Transverse colon (tissue), 4 donors: ENCODE measurements at regions not wholly inside any gene's neighbourhood (a gene's known extent, or its start where the extent isn't known, plus 50 kb on each side); places are given as distances from the start of the nearest gene placed in this dataset.

Experiments used
- DNase-seq: peaks from one replicate; pipeline ENCODE4 v3.0.0-alpha.2; 2019
- H3K27ac ChIP-seq, 4 donors: fragments of 200-600 bp; sonication (generic); 2 replicates each; pipeline ENCODE4 v1.5.1; 2016 to 2018; ENCODE audit warnings: inconsistent platforms in 4 of 4
- H3K27me3 ChIP-seq: fragments of 200-600 bp; sonication (generic); 2 replicates; pipeline ENCODE4 v1.5.1; 2017; ENCODE audit warnings: inconsistent platforms
- H3K36me3 ChIP-seq, 4 donors: fragments of 200-600 bp; sonication (generic); 2 replicates each; pipeline ENCODE4 v1.5.1; 2017 to 2019; ENCODE audit warnings: inconsistent platforms in 4 of 4
- H3K4me1 ChIP-seq, 4 donors: fragments of 200-600 bp; sonication (generic); 2 replicates each; pipeline ENCODE4 v1.5.1; 2017 to 2020; ENCODE audit warnings: inconsistent platforms in 4 of 4
- H3K4me3 ChIP-seq, 4 donors: fragments of 200-600 bp; sonication (generic); 1 replicate in 1 of 4; 2 replicates in 3 of 4; pipeline versions ENCODE4 v1.5.1 to v1.6.1; 2017 to 2019; ENCODE audit warnings: inconsistent platforms in 4 of 4
- H3K9me3 ChIP-seq, 2 donors: fragments of 200-600 bp; sonication (generic); 2 replicates each; pipeline ENCODE4 v1.5.1; 2017 to 2019; ENCODE audit warnings: inconsistent platforms in 2 of 2
- EP300 ChIP-seq: sonication (generic); formaldehyde crosslinking; IDR thresholded peaks from one replicate; pipeline ENCODE4 v1.6.1; 2017; ENCODE audit warnings: antibody characterized with exemption, low read depth
- POLR2A ChIP-seq: fragments of 450-650 bp; IDR thresholded peaks from one replicate; pipeline ENCODE4 v1.6.1; 2016; ENCODE audit warnings: antibody characterized with exemption, mild to moderate bottlenecking, moderate library complexity
- POLR2AphosphoS5 ChIP-seq, 3 donors: sonication (generic); formaldehyde crosslinking; IDR thresholded peaks; one replicate each; pipeline ENCODE4 v1.6.1; 2016; ENCODE audit warnings: antibody characterized with exemption in 3 of 3
- WGBS, 2 donors: methylation state at CpG; one replicate each; pipeline ENCODE4 v1.1.5; 2018; ENCODE audit warnings: low coverage in 1 of 2; 5-methylcytosine and 5-hydroxymethylcytosine counted together
- in situ Hi-C, 4 donors: fragments of 200-750 bp; cut with MboI; loops; one replicate each; pipeline versions ENCODE4 v1.15.0 to v1.15.1; 2017; ENCODE audit warnings: low sequenced_read_pairs in 3 of 4, low pct_ligation_motif_present in 1 of 4, low pct_unique_long_range_greater_than_20kb in 1 of 4
- intact Hi-C: fragments of 100-400 bp; cut with DNase I; formaldehyde crosslinking; loops from one replicate; pipeline ENCODE4 v1.15.1; 2023; ENCODE audit warnings: low total_unique reads
- TF ChIP-seq, protein P1 (sequence below), 5 experiments: fragments of 200-600 bp in 3 of 5; fragments of 450-650 bp in 2 of 5; sonication (generic) in 3 of 5; IDR thresholded peaks; 1 replicate in 2 of 5; 2 replicates in 3 of 5; pipeline ENCODE4 v1.5.1; 2016 to 2017; ENCODE audit warnings: antibody characterized with exemption in 5 of 5, inconsistent platforms in 3 of 5, mild to moderate bottlenecking in 2 of 5, moderate library complexity in 1 of 5

DNA sequence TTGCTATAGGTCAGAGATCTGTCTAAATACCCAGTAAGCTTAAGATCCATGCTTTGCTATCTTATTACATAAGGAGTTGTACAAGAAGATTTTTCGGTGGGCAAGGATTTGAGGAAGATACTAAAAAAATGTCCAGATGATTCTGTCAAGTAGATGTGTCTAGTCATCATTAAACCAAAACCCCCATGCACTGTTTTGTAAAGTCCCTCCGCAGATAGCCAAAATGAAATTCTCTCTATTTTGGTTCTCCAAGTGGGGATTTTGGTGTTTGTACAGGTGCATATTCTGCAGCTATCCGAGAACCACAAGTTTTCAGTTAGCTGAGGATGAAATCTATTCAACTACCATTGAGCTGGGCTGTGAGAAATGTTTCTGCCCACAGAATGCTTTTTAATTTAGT lies 994.8 kb downstream of the NLGN4X start:
- H3K4me1 ChIP-seq = no peaks in the 10 kb centered on the region
- intact Hi-C loops = no loop called here
- WGBS, 2 donors = 86 to 100% methylated on average over 1 to 3 of the region's 3 CpGs
- no peak overlapping the region for H3K4me3 ChIP-seq
- TF ChIP-seq, protein P1, sequence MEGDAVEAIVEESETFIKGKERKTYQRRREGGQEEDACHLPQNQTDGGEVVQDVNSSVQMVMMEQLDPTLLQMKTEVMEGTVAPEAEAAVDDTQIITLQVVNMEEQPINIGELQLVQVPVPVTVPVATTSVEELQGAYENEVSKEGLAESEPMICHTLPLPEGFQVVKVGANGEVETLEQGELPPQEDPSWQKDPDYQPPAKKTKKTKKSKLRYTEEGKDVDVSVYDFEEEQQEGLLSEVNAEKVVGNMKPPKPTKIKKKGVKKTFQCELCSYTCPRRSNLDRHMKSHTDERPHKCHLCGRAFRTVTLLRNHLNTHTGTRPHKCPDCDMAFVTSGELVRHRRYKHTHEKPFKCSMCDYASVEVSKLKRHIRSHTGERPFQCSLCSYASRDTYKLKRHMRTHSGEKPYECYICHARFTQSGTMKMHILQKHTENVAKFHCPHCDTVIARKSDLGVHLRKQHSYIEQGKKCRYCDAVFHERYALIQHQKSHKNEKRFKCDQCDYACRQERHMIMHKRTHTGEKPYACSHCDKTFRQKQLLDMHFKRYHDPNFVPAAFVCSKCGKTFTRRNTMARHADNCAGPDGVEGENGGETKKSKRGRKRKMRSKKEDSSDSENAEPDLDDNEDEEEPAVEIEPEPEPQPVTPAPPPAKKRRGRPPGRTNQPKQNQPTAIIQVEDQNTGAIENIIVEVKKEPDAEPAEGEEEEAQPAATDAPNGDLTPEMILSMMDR (IDR thresholded peaks at IDR 0.05) = no peak
- TF ChIP-seq EP300 = no peak
- no peaks in the 10 kb centered on the region for H3K9me3 ChIP-seq
- no peak overlapping the region for H3K27ac ChIP-seq
- no peak for DNase-seq
- H3K27me3 ChIP-seq = no peaks in the 10 kb centered on the region
- in situ Hi-C loops = no loop called here
- no peaks in the 10 kb centered on the region for H3K36me3 ChIP-seq

DNA sequence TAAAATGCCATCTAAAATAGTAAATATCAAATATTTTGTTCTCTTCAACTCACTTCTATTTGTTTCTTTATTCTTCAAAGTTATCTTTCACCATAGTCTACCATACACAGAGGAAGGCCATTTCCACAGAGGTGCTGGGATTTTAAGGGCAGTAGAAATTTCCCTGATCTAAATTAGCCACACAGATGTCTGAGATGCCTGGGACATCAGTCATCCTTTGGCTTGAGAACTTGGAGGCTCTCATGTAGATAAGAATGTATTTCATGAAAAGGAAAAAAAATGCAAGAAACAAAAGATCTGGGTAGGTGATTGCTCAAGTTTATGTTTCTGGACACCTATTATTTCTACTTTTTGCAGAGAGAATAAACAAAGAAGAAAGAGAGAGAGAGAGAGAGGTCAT lies 1008.2 kb downstream of the NLGN4X start:
- intact Hi-C loops (no loop called here), in situ Hi-C loops (no loop called here)
- H3K27ac ChIP-seq = no peak overlapping the region
- no peak overlapping the region for H3K4me3 ChIP-seq
- H3K9me3 ChIP-seq = no peaks in the 10 kb centered on the region
- TF ChIP-seq POLR2AphosphoS5 (IDR thresholded peaks at IDR 0.05) (no peak), EP300 (no peak), POLR2A (no peak)
- TF ChIP-seq, protein P1 (IDR thresholded peaks at IDR 0.05) = no peak
- no peak for DNase-seq
- H3K36me3 ChIP-seq = no peaks in the 10 kb centered on the region
- H3K27me3 ChIP-seq = no peaks in the 10 kb centered on the region
- H3K4me1 ChIP-seq = no peaks in the 10 kb centered on the region

DNA sequence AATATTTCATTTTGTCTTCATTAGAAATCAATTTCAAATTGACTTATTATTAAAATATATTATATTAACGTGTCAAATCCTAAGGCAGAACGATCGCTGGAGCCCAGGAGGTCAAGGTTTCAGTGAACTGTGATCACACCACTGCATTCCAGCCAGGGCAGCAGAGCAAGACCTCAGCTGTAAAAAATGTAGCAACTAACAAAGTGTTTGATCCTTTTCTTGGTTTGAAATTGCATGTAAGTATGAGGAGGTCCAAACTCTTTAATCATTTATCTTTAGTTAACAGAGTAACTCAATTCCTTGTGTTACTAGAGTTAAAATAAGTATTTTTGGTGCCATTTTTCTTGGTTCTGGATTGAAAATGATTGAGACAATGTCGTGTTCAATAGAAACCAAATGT lies 1033.9 kb downstream of the NLGN4X start:
- TF ChIP-seq POLR2A (no peak), EP300 (no peak), POLR2AphosphoS5 (IDR thresholded peaks at IDR 0.05) (no peak)
- TF ChIP-seq, protein P1 (IDR thresholded peaks at IDR 0.05) = no peak
- Histone ChIP-seq H3K4me1 (no peaks in the 10 kb centered on the region), H3K27me3 (no peaks in the 10 kb centered on the region), H3K27ac (no peak overlapping the region), H3K36me3 (no peaks in the 10 kb centered on the region), H3K9me3 (no peaks in the 10 kb centered on the region), H3K4me3 (no peak overlapping the region)
- no peak for DNase-seq
- WGBS, 2 donors = 59% methylated on average over 4 of the region's 4 CpGs; no CpG with 5 or more reads in 1 of the 2 donors
- in situ Hi-C loops (no loop called here), intact Hi-C loops (no loop called here)

DNA sequence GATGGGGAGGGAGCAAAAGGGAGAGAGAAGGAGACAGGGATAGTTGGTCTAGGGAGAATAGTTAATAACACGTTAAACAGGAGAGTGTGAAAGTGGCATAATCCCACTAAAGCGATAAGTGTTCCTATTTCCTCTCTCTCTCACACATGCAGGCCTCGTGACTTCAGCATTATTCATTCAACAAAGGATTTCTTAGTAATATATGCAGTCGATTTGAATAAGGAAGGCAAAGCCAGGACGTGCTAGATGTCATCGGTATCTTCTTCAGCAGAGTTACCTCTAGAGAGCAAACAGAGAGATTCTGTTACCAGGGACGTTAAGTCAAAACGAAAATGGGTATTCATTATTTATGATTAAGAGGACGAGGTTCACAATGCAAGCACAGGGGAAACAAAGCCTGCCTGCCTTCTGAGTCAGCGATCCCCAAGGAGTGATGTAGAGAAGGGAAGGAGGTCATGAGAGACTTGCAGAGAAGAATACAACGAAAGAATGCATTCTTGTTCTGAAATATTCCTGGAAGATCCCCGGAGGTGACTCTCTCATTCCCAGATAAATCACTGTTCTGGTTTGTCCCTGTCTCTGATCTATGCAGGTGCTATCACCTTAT lies 1048.4 kb downstream of the NLGN4X start:
- Histone ChIP-seq H3K27ac (no peak overlapping the region), H3K36me3 (no peaks in the 10 kb centered on the region), H3K4me3 (no peak overlapping the region), H3K4me1 (no peaks in the 10 kb centered on the region), H3K27me3 (no peaks in the 10 kb centered on the region), H3K9me3 (no peaks in the 10 kb centered on the region)
- in situ Hi-C loops (no loop called here), intact Hi-C loops (no loop called here)
- TF ChIP-seq POLR2AphosphoS5 (IDR thresholded peaks at IDR 0.05) (no peak), EP300 (no peak), POLR2A (no peak)
- TF ChIP-seq, protein P1 (IDR thresholded peaks at IDR 0.05) = no peak
- 61 to 63% methylated on average over 2 to 12 of the region's 12 CpGs for WGBS, 2 donors
- no peak for DNase-seq
